IPS-18a (cell line): ENCODE measurements at regions not wholly inside any gene's neighbourhood (a gene's known extent, or its start where the extent isn't known, plus 50 kb on each side); places are given as distances from the start of the nearest gene placed in this dataset.
"Not testable (repeated sequence)": the region's sequence is repeated elsewhere in the genome, so short reads cannot be mapped to it uniquely, and the experiment has no call there.

Experiments
- H3K27ac ChIP-seq: one replicate; pipeline ENCODE4 v1.5.1; 2013; ENCODE audit warnings: low read length
- H3K27me3 ChIP-seq: one replicate; pipeline ENCODE4 v1.6.1; 2013; ENCODE audit warnings: mild to moderate bottlenecking, low read length; ENCODE audit not compliant: control insufficient read depth, insufficient read depth
- H3K36me3 ChIP-seq: one replicate; pipeline ENCODE4 v1.6.1; 2013; ENCODE audit warnings: low read depth, low read length; ENCODE audit not compliant: control insufficient read depth
- H3K4me1 ChIP-seq: one replicate; pipeline ENCODE4 v1.6.1; 2013; ENCODE audit warnings: low read depth, low read length; ENCODE audit not compliant: control insufficient read depth
- H3K4me3 ChIP-seq: one replicate; pipeline ENCODE4 v1.5.1; 2013; ENCODE audit warnings: low read length
- H3K9ac ChIP-seq: one replicate; pipeline ENCODE4 v1.6.1; 2013; ENCODE audit warnings: mild to moderate bottlenecking, low read length, moderate library complexity
- H3K9me3 ChIP-seq: one replicate; pipeline ENCODE4 v1.6.1; 2013; ENCODE audit warnings: low read depth, low read length; ENCODE audit not compliant: control insufficient read depth

GRCh38 chr10:128178302-128178958 is 52.2 kb upstream of the MKI67 start:
- Histone ChIP-seq H3K27me3 (no peaks in the 10 kb centered on the region), H3K36me3 (no peaks in the 10 kb centered on the region), H3K9ac (no peak overlapping the region), H3K27ac (no peak overlapping the region), H3K4me1 (peaks cover 6% of the 10 kb centered on the region), H3K9me3 (peaks cover 13% of the 10 kb centered on the region), H3K4me3 (no peak overlapping the region)

GRCh38 chr10:128180843-128181242 is 54.6 kb upstream of the MKI67 start:
- Histone ChIP-seq H3K9me3 (no peaks in the 10 kb centered on the region), H3K36me3 (no peaks in the 10 kb centered on the region), H3K4me1 (peaks cover 15% of the 10 kb centered on the region), H3K27me3 (no peaks in the 10 kb centered on the region), H3K4me3 (no peak overlapping the region), H3K9ac (no peak overlapping the region), H3K27ac (no peak overlapping the region)

- H3K4me3 ChIP-seq: no peak overlapping the region
- peaks cover 14% of the 10 kb centered on the region for H3K4me1 ChIP-seq
- no peak overlapping the region for H3K27ac ChIP-seq
- H3K9ac ChIP-seq: no peak overlapping the region
- no peaks in the 10 kb centered on the region for H3K27me3 ChIP-seq
- H3K36me3 ChIP-seq: no peaks in the 10 kb centered on the region
- no peaks in the 10 kb centered on the region for H3K9me3 ChIP-seq
These were observed 59.4 kb upstream of the MKI67 start for GRCh38 chr10:128185627-128186026.

- Histone ChIP-seq H3K9ac (no peak overlapping the region), H3K4me3 (no peak overlapping the region), H3K27me3 (no peaks in the 10 kb centered on the region), H3K36me3 (no peaks in the 10 kb centered on the region), H3K9me3 (no peaks in the 10 kb centered on the region), H3K27ac (no peak overlapping the region), H3K4me1 (peaks cover 14% of the 10 kb centered on the region)
These were observed 61.0 kb upstream of the MKI67 start for GRCh38 chr10:128186959-128187787.

GRCh38 chr10:128187788-128188185 is 61.6 kb upstream of the MKI67 start:
- Histone ChIP-seq H3K4me1 (peaks cover 14% of the 10 kb centered on the region), H3K4me3 (no peak overlapping the region), H3K9ac (no peak overlapping the region)

GRCh38 chr10:128189176-128189575 is 63.0 kb upstream of the MKI67 start:
- no peaks in the 10 kb centered on the region for H3K9me3 ChIP-seq
- peaks cover 14% of the 10 kb centered on the region for H3K4me1 ChIP-seq
- no peaks in the 10 kb centered on the region for H3K36me3 ChIP-seq
- H3K27ac ChIP-seq: no peak overlapping the region
- H3K27me3 ChIP-seq: no peaks in the 10 kb centered on the region
- no peak overlapping the region for H3K9ac ChIP-seq
- no peak overlapping the region for H3K4me3 ChIP-seq

More at GRCh38 chr10:128187788-128188185, 61.6 kb upstream of the MKI67 start:
- H3K27me3 ChIP-seq: no peaks in the 10 kb centered on the region
- no peak overlapping the region for H3K27ac ChIP-seq
- H3K36me3 ChIP-seq: no peaks in the 10 kb centered on the region
- no peaks in the 10 kb centered on the region for H3K9me3 ChIP-seq

- H3K27ac ChIP-seq: no peak overlapping the region
- H3K4me1 ChIP-seq: no peaks in the 10 kb centered on the region
- no peaks in the 10 kb centered on the region for H3K27me3 ChIP-seq
- no peak overlapping the region for H3K4me3 ChIP-seq
- H3K36me3 ChIP-seq: no peaks in the 10 kb centered on the region
- H3K9me3 ChIP-seq: no peaks in the 10 kb centered on the region
- no peak overlapping the region for H3K9ac ChIP-seq
These were observed 65.6 kb upstream of the MKI67 start for GRCh38 chr10:128191847-128192246.

- not testable (repeated sequence) for H3K36me3 ChIP-seq, H3K4me1 ChIP-seq, H3K27me3 ChIP-seq, H3K4me3 ChIP-seq, H3K9ac ChIP-seq, H3K27ac ChIP-seq
- peaks cover 18% of the 10 kb centered on the region for H3K9me3 ChIP-seq
These were observed 75.6 kb upstream of the MKI67 start for GRCh38 chr10:128201826-128202225.

GRCh38 chr10:128203028-128203427 is 76.8 kb upstream of the MKI67 start:
- Histone ChIP-seq H3K4me3 (no peak overlapping the region), H3K27me3 (no peaks in the 10 kb centered on the region), H3K4me1 (no peaks in the 10 kb centered on the region), H3K9me3 (peaks cover 18% of the 10 kb centered on the region), H3K9ac (no peak overlapping the region), H3K27ac (no peak overlapping the region), H3K36me3 (no peaks in the 10 kb centered on the region)

- not testable (repeated sequence) for H3K27me3 ChIP-seq, H3K4me3 ChIP-seq, H3K4me1 ChIP-seq, H3K36me3 ChIP-seq, H3K27ac ChIP-seq, H3K9ac ChIP-seq
- peaks cover 18% of the 10 kb centered on the region for H3K9me3 ChIP-seq
These were observed 79.4 kb upstream of the MKI67 start for GRCh38 chr10:128205591-128205990.

- peaks cover 18% of the 10 kb centered on the region for H3K9me3 ChIP-seq
- H3K4me3 ChIP-seq: no peak overlapping the region
- no peak overlapping the region for H3K9ac ChIP-seq
- H3K27ac ChIP-seq: no peak overlapping the region
- no peaks in the 10 kb centered on the region for H3K4me1 ChIP-seq
- peaks cover 8% of the 10 kb centered on the region for H3K27me3 ChIP-seq
- H3K36me3 ChIP-seq: no peaks in the 10 kb centered on the region
These were observed 80.5 kb upstream of the MKI67 start for GRCh38 chr10:128206676-128207075.

- no peak overlapping the region for H3K9ac ChIP-seq
- H3K4me3 ChIP-seq: peak overlapping the region; percentile 59
These were observed 83.6 kb upstream of the MKI67 start for GRCh38 chr10:128209862-128210214.

More at GRCh38 chr10:128209862-128210214, 83.6 kb upstream of the MKI67 start:
- H3K4me1 ChIP-seq: no peaks in the 10 kb centered on the region
- no peaks in the 10 kb centered on the region for H3K36me3 ChIP-seq
- peaks cover 10% of the 10 kb centered on the region for H3K27me3 ChIP-seq
- H3K9me3 ChIP-seq: no peaks in the 10 kb centered on the region
- H3K27ac ChIP-seq: no peak overlapping the region
